OCI-LY7 (cell line): ENCODE measurements at regions not wholly inside any gene's neighbourhood (a gene's known extent, or its start where the extent isn't known, plus 50 kb on each side); places are given as distances from the start of the nearest gene placed in this dataset.

Experiments
- BruUV-seq: library from RNA; stranded (reverse); fragments of 400-500 nt; replicated peaks from 2 replicates; lab custom pipeline; 2021; lab: Mats Ljungman, UMichigan
- CTCF ChIA-PET: fragments of 300-600 bp; sonication (Branson Sonifier 250); formaldehyde crosslinking; loops from one replicate; lab custom pipeline; 2022; ENCODE audit warnings: antibody characterized with exemption; ENCODE audit not compliant: unreplicated experiment; lab: Charles Lee
- POLR2A ChIA-PET: fragments of 300-600 bp; sonication (Branson Sonifier 250); formaldehyde crosslinking; loops from one replicate; lab custom pipeline; 2022; ENCODE audit warnings: antibody characterized with exemption; lab: Charles Lee
- DNase-seq: peaks from one replicate; pipeline ENCODE4 v3.0.0-alpha.2; 2015; ENCODE audit warnings: low spot score
- H2AFZ ChIP-seq: fragments of 200-600 bp; sonication (generic), shearing (Covaris generic); 2 replicates; pipeline ENCODE4 v1.6.1; 2014; ENCODE audit warnings: mild to moderate bottlenecking, antibody characterized with exemption, low read length, moderate library complexity
- H3K27ac ChIP-seq: fragments of 200-600 bp; sonication (generic); 2 replicates; pipeline ENCODE4 v1.5.1; 2014; ENCODE audit warnings: mixed run types, low read depth, mild to moderate bottlenecking, moderate library complexity, low read length, inconsistent platforms; ENCODE audit not compliant: poor library complexity, severe bottlenecking
- H3K36me3 ChIP-seq: fragments of 200-600 bp; sonication (generic); 2 replicates; pipeline ENCODE4 v1.6.1; 2014; ENCODE audit warnings: mild to moderate bottlenecking, antibody characterized with exemption, low read length, moderate library complexity, mixed read lengths; ENCODE audit not compliant: insufficient read depth
- H3K4me1 ChIP-seq: fragments of 200-600 bp; sonication (generic); 2 replicates; pipeline ENCODE4 v1.5.1; 2014; ENCODE audit warnings: mild to moderate bottlenecking, low read length; ENCODE audit not compliant: insufficient read depth, poor library complexity, severe bottlenecking
- H3K4me2 ChIP-seq: fragments of 200-600 bp; sonication (generic); 2 replicates; pipeline ENCODE4 v1.6.1; 2014; ENCODE audit warnings: mild to moderate bottlenecking, low read length
- H3K4me3 ChIP-seq: fragments of 200-600 bp; sonication (generic); 2 replicates; pipeline ENCODE4 v1.5.1; 2014; ENCODE audit warnings: mild to moderate bottlenecking, low read depth, low read length; ENCODE audit not compliant: poor library complexity, severe bottlenecking
- H3K79me2 ChIP-seq: fragments of 200-600 bp; sonication (generic); 2 replicates; pipeline ENCODE4 v1.6.1; 2016; ENCODE audit warnings: low read depth, mild to moderate bottlenecking, low read length, moderate library complexity, mixed read lengths; ENCODE audit not compliant: insufficient read depth
- H3K9me2 ChIP-seq: fragments of 200-600 bp; sonication (generic); 2 replicates; pipeline ENCODE4 v1.6.1; 2016; ENCODE audit warnings: mild to moderate bottlenecking, low read length, mixed read lengths; ENCODE audit not compliant: insufficient read depth
- H3K9me3 ChIP-seq: fragments of 200-600 bp; sonication (generic); 2 replicates; pipeline ENCODE4 v1.6.1; 2014; ENCODE audit warnings: mild to moderate bottlenecking, mixed run types, low read length, mixed read lengths
- H4K20me1 ChIP-seq: fragments of 200-600 bp; sonication (generic); 2 replicates; pipeline ENCODE4 v1.6.1; 2014; ENCODE audit warnings: mild to moderate bottlenecking, antibody characterized with exemption, low read length, moderate library complexity, mixed read lengths; ENCODE audit not compliant: insufficient read depth
- CTCF ChIP-seq: fragments of 200-600 bp; sonication (generic); conservative IDR thresholded peaks from 2 replicates; pipeline ENCODE4 v1.5.1; 2014; ENCODE audit warnings: mild to moderate bottlenecking, antibody characterized with exemption, low read length, moderate library complexity, mixed read lengths
- EZH2phosphoT487 ChIP-seq: fragments of 200-600 bp; sonication (generic); IDR thresholded peaks from 2 replicates; pipeline ENCODE4 v1.6.1; 2018; ENCODE audit warnings: low read depth, borderline replicate concordance, mild to moderate bottlenecking, mixed run types, antibody characterized with exemption, low read length, moderate library complexity, mixed read lengths
- intact Hi-C: fragments of 100-400 bp; cut with micrococcal nuclease; formaldehyde crosslinking; loops from one replicate; pipeline ENCODE4 v1.10.0; 2022; ENCODE audit not compliant: unreplicated experiment

- TF ChIP-seq CTCF (no peak), EZH2phosphoT487 (no peak)
- Histone ChIP-seq H3K79me2 (no peaks in the 10 kb centered on the region), H4K20me1 (no peaks in the 10 kb centered on the region), H2AFZ (no peak overlapping the region), H3K4me1 (no peaks in the 10 kb centered on the region), H3K4me2 (no peak overlapping the region), H3K36me3 (no peaks in the 10 kb centered on the region), H3K9me3 (no peaks in the 10 kb centered on the region), H3K9me2 (no peaks in the 10 kb centered on the region), H3K4me3 (no peak overlapping the region), H3K27ac (no peak overlapping the region)
- no peak for DNase-seq
- CTCF ChIA-PET = no interaction called here
- POLR2A ChIA-PET = no interaction called here
- no TSS peak for BruUV-seq
- intact Hi-C loops = loop anchor here (2.0 kb wide), 1 partner anchor 74 kb away; no protein-coding TSS in a partner anchor
These were observed 65.8 kb upstream of the PIEZO2 start for GRCh38 chr18:11215216-11215615.

DNA sequence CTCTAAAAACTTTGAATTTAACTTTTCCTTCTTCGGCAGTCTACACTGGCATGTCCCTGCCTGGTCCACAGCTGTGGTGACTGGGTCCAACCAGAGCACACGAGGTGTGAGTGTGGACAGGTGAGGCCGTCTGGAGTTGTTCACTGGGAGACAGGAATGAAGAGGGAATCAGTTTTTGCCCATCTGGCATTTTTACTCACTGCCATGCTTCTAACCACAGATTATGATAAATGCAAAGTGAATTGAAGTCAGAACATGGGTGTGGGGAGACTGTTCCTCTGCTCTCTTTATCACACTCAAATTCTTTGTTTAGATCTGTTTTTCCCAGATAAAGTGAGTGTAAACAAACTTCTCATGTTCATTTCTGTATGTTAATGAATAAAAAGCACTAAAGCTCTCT, 54.7 kb upstream of the PIEZO2 start:
- no peak overlapping the region for H3K4me2 ChIP-seq
- no TSS peak for BruUV-seq
- TF ChIP-seq CTCF = no peak
- no peak for TF ChIP-seq EZH2phosphoT487
- no peak overlapping the region for H3K27ac ChIP-seq
- H3K79me2 ChIP-seq = no peaks in the 10 kb centered on the region
- intact Hi-C loops = no loop called here
- no peak overlapping the region for H3K4me3 ChIP-seq
- H2AFZ ChIP-seq = no peak overlapping the region
- no peaks in the 10 kb centered on the region for H3K36me3 ChIP-seq
- no peaks in the 10 kb centered on the region for H3K4me1 ChIP-seq
- ChIA-PET POLR2A (no interaction called here), CTCF (no interaction called here)
- H3K9me3 ChIP-seq = no peaks in the 10 kb centered on the region
- DNase-seq = no peak
- no peaks in the 10 kb centered on the region for H3K9me2 ChIP-seq
- no peaks in the 10 kb centered on the region for H4K20me1 ChIP-seq

GRCh38 chr18:11199477-11199876, 50.1 kb upstream of the PIEZO2 start:
- H3K4me2 ChIP-seq = no peak overlapping the region
- H2AFZ ChIP-seq = no peak overlapping the region
- H3K79me2 ChIP-seq = no peaks in the 10 kb centered on the region
- POLR2A ChIA-PET = no interaction called here
- BruUV-seq = no TSS peak
- no peaks in the 10 kb centered on the region for H3K9me2 ChIP-seq
- H4K20me1 ChIP-seq = no peaks in the 10 kb centered on the region
- no peak for DNase-seq
- intact Hi-C loops = no loop called here
- no peak for TF ChIP-seq EZH2phosphoT487
- TF ChIP-seq CTCF = no peak
- no peaks in the 10 kb centered on the region for H3K36me3 ChIP-seq
- H3K4me3 ChIP-seq = no peak overlapping the region
- no peaks in the 10 kb centered on the region for H3K4me1 ChIP-seq
- H3K27ac ChIP-seq = no peak overlapping the region
- H3K9me3 ChIP-seq = no peaks in the 10 kb centered on the region
- CTCF ChIA-PET = no interaction called here
